ENCODE measurements at regions not wholly inside any gene's neighbourhood (a gene's known extent, or its start where the extent isn't known, plus 50 kb on each side); places are given as distances from the start of the nearest gene placed in this dataset.

DNA sequence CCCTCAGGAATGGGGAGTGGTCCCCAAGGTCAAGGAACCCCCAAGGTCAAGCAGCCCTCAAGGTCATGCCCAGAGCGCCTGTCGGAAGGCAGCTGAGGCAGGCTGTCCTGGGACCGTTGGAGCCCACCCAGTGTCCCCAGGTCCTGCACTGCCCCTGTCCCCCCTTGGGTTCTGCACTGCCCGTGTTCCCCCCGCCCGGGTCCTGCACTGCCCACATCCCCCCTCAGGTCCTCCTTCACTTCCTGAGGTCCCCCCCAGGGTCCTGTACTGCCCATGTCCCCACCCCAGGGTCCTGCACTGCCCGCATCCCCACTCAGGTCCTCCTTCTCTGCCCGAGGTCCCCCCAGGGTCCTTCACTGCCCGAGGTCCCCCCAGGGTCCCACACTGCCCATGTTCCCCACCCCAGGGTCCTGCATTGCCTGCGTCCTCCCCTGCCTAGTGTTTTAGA is 1073.0 kb downstream of the BRD1 start:
- FAIRE-seq: no peak

DNA sequence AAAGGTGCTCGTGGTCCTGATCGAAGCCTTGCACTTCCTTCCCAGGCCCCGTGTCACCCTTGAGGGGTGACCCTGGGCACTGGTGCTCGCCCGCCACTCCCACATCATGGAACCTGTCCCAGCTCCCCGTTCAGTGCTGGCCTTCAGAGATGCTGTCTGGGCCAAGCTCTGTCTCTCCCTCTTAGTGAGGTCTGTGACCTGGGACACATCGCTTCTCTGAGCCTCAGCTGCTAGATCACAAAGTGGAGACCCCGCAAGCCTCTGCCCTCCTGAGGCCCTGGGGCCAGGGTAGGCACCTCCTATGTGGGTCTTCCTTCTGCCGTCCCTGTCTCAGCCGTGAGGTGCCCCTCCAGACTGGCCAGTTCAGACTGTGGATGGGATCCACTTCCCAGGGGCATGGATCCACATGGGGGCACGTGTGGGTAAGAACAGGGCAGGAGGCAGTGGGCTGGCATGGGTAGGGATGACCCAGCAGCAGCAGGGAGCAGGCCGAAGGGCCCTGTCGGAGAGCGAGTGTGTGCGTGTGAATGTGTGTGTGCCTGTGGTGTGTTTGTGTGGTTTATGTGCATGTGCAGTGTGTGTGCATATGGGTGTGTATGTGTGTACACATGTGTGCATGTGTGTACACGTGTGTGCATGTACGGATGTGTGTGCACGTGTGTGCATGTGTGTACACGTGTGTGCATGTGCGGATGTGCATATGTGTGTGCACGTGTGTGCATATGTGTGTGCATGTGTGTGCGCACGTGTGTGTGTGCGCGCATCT is 1073.7 kb downstream of the BRD1 start:
- no peak for FAIRE-seq

- no peak for FAIRE-seq
Measured at GRCh38 chr22:48753381-48753730, 1074.3 kb downstream of the BRD1 start.

- no peak for FAIRE-seq
Measured at GRCh38 chr22:48752451-48753380, 1075.0 kb downstream of the BRD1 start.

- no peak for FAIRE-seq
Measured at GRCh38 chr22:48751539-48752437, 1075.9 kb downstream of the BRD1 start.

DNA sequence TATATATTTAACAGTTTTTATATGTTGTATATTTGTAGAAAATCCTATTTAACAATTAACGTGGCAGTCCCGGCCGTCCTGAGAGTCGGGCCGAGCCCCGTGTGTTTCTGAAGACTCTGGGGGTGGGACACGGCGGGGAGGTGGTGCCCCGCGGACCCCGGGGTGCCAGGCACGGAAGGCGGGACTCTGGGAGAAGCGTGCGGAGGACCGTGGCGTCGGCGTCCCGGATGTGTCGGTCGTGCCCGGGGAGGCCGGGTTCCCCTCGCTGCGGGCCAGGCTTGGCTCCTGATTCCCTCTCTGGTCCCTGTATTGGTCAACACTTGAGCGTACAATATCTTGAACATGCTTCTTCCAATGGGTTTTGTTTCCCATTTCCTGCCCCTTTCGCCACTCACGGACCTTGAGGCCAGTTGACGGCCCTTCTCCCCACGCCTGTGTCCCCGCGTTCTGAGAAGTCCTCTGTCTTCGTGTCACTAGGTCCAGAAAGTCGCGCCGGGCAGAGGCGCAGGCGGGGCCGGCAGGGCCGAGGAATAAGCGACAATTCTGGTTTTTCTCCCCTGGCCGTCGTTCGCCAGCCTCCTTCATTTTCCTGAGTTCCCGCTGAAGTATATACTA is 1076.7 kb downstream of the BRD1 start:
- FAIRE-seq: no peak

GRCh38 chr22:48750282-48750681 is 1077.4 kb downstream of the BRD1 start:
- no peak for FAIRE-seq

DNA sequence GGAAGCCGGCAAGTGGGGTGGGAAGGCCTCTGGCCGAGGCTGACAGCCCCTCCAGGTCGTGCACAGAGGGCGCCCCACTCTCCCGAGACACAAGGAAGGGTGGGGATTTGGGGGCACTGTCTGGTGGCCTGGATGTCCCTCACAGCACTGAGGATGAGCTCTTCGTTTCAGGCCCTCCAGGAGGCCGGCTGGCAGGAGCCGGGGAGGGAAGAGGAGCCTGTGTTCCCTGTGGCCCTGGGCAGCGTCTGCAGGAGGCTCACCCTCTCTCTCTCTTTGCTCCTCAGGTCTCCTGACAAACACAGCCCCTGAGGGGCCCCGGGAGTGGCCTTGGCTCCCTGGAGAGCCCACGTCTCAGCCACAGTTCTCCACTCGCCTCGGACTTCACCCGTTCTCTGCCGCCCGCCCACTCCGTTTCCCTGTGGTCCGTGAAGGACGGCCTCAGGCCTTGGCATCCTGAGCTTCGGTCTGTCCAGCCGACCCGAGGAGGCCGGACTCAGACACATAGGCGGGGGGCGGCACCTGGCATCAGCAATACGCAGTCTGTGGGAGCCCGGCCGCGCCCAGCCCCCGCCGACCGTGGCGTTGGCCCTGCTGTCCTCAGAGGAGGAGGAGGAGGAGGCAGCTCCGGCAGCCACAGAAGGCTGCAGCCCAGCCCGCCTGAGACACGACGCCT is 1078.0 kb downstream of the BRD1 start:
- no peak for FAIRE-seq

- FAIRE-seq: no peak
Measured at GRCh38 chr22:48748860-48749554, 1078.7 kb downstream of the BRD1 start.

GRCh38 chr22:48748113-48748859 is 1079.4 kb downstream of the BRD1 start:
- FAIRE-seq: no peak

DNA sequence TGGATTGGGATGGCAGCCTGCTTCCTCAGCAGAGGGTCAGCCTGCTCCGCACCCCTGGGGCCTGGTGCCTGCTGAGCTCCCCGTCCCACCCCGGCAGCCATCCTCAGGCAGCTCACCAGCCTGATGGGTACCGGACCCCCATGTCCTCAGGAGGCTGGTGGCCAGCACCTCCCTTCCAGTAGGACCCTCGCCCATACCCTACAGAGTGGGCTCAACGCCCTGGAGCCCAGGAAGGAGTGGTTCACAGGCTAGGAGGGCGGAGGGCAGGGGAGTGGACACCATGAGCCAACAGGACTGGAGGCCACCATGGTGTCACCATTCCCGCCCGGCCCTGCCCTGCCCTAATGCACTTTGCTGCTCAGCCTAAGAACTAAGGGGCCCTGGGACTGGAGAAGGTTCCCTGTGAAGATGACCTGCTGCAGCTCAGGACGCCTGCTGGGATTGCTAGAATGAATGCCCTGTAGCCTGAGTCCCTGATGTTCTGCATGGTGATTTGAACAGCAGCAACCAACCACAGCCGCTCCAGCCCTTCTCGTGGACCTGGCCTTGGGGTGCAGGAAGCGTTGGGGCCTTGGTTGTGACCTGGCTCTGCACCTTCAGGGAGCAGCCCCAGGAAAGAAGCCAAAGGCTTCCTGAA is 1080.8 kb downstream of the BRD1 start:
- no peak for FAIRE-seq

- no peak for FAIRE-seq
Measured at GRCh38 chr22:48745842-48746788, 1081.6 kb downstream of the BRD1 start.

GRCh38 chr22:48744967-48745841 is 1082.5 kb downstream of the BRD1 start:
- FAIRE-seq: no peak

GRCh38 chr22:48744283-48744641 is 1083.4 kb downstream of the BRD1 start:
- no peak for FAIRE-seq

- no peak for FAIRE-seq
Measured at GRCh38 chr22:48743601-48744282, 1083.9 kb downstream of the BRD1 start.

DNA sequence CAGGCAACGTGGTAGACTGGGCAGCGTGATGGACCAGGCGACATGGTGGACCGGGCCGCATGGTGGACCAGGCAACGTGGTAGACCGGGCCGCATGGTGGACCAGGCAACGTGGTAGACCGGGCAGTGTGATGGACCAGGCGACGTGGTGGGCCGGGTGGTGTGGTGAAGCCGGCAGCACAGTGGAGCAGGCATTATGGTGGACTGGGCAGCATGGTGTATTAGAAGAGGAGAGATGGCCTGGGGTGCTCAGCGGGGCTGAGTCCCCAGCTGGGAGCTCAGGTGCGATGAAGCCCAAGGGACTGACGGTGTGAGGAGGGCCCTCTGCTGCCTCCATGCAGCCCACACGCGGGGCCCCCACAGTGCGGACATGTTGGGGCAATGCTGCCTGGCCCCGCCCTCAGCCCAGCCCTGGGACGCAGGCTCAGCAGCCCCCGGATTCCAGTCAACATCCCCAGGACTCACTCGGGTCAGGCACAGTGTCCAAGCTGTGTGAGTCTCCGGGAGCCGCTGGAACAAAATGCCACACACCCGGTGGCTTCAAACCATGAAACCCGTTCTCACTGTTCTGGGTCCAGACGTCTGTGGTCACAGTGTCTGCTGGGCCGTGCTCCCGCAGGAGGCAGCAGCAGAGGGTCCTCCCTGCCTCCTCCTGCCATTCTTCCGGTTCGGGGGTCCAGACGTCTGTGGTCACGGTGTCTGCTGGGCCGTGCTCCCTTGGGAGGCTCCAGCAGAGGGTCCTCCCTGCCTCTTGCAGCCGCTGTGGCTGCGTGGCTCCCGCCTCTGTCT is 1084.9 kb downstream of the BRD1 start:
- FAIRE-seq: no peak
